Calu3 (cell line): ENCODE measurements at regions not wholly inside any gene's neighbourhood (a gene's known extent, or its start where the extent isn't known, plus 50 kb on each side); places are given as distances from the start of the nearest gene placed in this dataset.

ENCODE experiments used
- BruUV-seq: library from RNA; stranded (reverse); fragments of 400-500 nt; replicated peaks from 2 replicates; lab custom pipeline; 2021; lab: Mats Ljungman, UMichigan
- CTCF ChIA-PET: fragments of 300-600 bp; sonication (Branson Sonifier 250); formaldehyde crosslinking; loops from one replicate; lab custom pipeline; 2022; ENCODE audit warnings: antibody characterized with exemption; lab: Charles Lee
- DNase-seq: peaks from one replicate; pipeline ENCODE4 v3.0.0; 2022
- H3K27ac Mint-ChIP-seq: one replicate; pipeline ENCODE4 v1.8.0; 2022; ENCODE audit warnings: mixed read lengths; ENCODE audit not compliant: unreplicated experiment
- H3K27me3 Mint-ChIP-seq: one replicate; pipeline ENCODE4 v1.8.0; 2022; ENCODE audit warnings: mixed read lengths; ENCODE audit not compliant: unreplicated experiment
- H3K36me3 Mint-ChIP-seq: one replicate; pipeline ENCODE4 v1.8.0; 2022; ENCODE audit warnings: mild to moderate bottlenecking, moderate library complexity, mixed read lengths; ENCODE audit not compliant: insufficient read depth, unreplicated experiment
- H3K4me1 Mint-ChIP-seq: one replicate; pipeline ENCODE4 v1.8.0; 2022; ENCODE audit warnings: mild to moderate bottlenecking, low read depth, mixed read lengths; ENCODE audit not compliant: unreplicated experiment
- H3K4me3 Mint-ChIP-seq: one replicate; pipeline ENCODE4 v1.8.0; 2022; ENCODE audit warnings: mild to moderate bottlenecking, low read depth, moderate library complexity, mixed read lengths; ENCODE audit not compliant: unreplicated experiment
- H3K9me3 Mint-ChIP-seq: one replicate; pipeline ENCODE4 v1.8.0; 2022; ENCODE audit warnings: low read depth, mixed read lengths; ENCODE audit not compliant: unreplicated experiment
- CTCF ChIP-seq: fragments of 200-600 bp; IDR thresholded peaks from one replicate; pipeline ENCODE4 v1.8.0; 2022; ENCODE audit warnings: antibody characterized with exemption; ENCODE audit not compliant: unreplicated experiment
- intact Hi-C: fragments of 100-400 bp; cut with micrococcal nuclease; formaldehyde crosslinking; loops from one replicate; pipeline ENCODE4 v1.10.0; 2022; ENCODE audit not compliant: unreplicated experiment

GRCh38 chr7:67595431-67596180, 599.0 kb downstream of the TYW1 start:
- DNase-seq: no peak
- no peak overlapping the region for H3K27ac Mint-ChIP-seq
- H3K36me3 Mint-ChIP-seq: no peaks in the 10 kb centered on the region
- H3K27me3 Mint-ChIP-seq: no peaks in the 10 kb centered on the region
- no peaks in the 10 kb centered on the region for H3K4me1 Mint-ChIP-seq
- H3K4me3 Mint-ChIP-seq: no peak overlapping the region
- BruUV-seq: no TSS peak
- CTCF ChIA-PET: no interaction called here
- no peak for TF ChIP-seq CTCF
- intact Hi-C loops: no loop called here
- no peaks in the 10 kb centered on the region for H3K9me3 Mint-ChIP-seq

GRCh38 chr7:67597161-67597560, 600.5 kb downstream of the TYW1 start:
- H3K27me3 Mint-ChIP-seq: no peaks in the 10 kb centered on the region
- H3K9me3 Mint-ChIP-seq: no peaks in the 10 kb centered on the region
- no peak for DNase-seq
- BruUV-seq: no TSS peak
- H3K4me3 Mint-ChIP-seq: no peak overlapping the region
- no peak overlapping the region for H3K27ac Mint-ChIP-seq
- no peaks in the 10 kb centered on the region for H3K36me3 Mint-ChIP-seq
- CTCF ChIA-PET: interaction anchor here (0.7 kb wide), 1 partner anchor 558 kb away, joined by 6 read pairs; no protein-coding TSS in a partner anchor
- H3K4me1 Mint-ChIP-seq: no peaks in the 10 kb centered on the region
- no peak for TF ChIP-seq CTCF
- intact Hi-C loops: no loop called here

- intact Hi-C loops: no loop called here
- CTCF ChIA-PET: no interaction called here
- no TSS peak for BruUV-seq
Observed at GRCh38 chr7:67598469-67598868, 601.8 kb downstream of the TYW1 start.

GRCh38 chr7:67599331-67600062, 602.9 kb downstream of the TYW1 start:
- no peak overlapping the region for H3K4me3 Mint-ChIP-seq
- intact Hi-C loops: no loop called here
- H3K9me3 Mint-ChIP-seq: peaks cover 3% of the 10 kb centered on the region
- no peak for DNase-seq
- no peaks in the 10 kb centered on the region for H3K27me3 Mint-ChIP-seq
- H3K27ac Mint-ChIP-seq: no peak overlapping the region
- CTCF ChIA-PET: no interaction called here
- no peaks in the 10 kb centered on the region for H3K36me3 Mint-ChIP-seq
- TF ChIP-seq CTCF: no peak
- no TSS peak for BruUV-seq
- no peaks in the 10 kb centered on the region for H3K4me1 Mint-ChIP-seq

More at GRCh38 chr7:67598469-67598868, 601.8 kb downstream of the TYW1 start:
- H3K36me3 Mint-ChIP-seq: no peaks in the 10 kb centered on the region
- no peak overlapping the region for H3K27ac Mint-ChIP-seq
- peaks cover 3% of the 10 kb centered on the region for H3K9me3 Mint-ChIP-seq
- TF ChIP-seq CTCF: no peak
- no peak for DNase-seq
- no peak overlapping the region for H3K4me3 Mint-ChIP-seq
- no peaks in the 10 kb centered on the region for H3K27me3 Mint-ChIP-seq
- no peaks in the 10 kb centered on the region for H3K4me1 Mint-ChIP-seq
